ENCODE measurements at regions not wholly inside any gene's neighbourhood (a gene's known extent, or its start where the extent isn't known, plus 50 kb on each side); places are given as distances from the start of the nearest gene placed in this dataset.

DNA sequence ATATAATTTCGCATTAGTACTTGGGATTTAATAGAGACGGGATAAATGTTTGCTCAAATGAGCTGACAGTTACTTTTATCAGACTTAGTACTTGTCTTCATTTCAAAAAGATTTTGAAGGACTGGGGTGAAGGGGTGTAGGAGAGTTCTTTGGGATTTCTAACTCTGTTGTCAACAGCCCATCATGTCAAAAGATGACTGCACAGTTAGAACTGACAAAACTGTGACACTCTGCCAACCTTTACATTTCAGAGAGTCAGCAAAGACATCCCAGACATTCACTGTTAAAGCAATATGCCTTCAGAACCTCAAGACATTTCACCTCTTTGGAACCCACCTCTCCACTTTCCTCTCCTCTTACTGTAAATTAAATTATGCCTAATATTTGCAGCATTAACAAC lies 285.4 kb upstream of the SPHKAP start:
- Histone ChIP-seq H3K4me1 (ENCODE audit: control insufficient read depth, insufficient read depth, low read length) (no peaks in the 10 kb centered on the region), H3K27me3 (ENCODE audit: control insufficient read depth, insufficient read depth, low read length) (no peaks in the 10 kb centered on the region), H3K27ac (ENCODE audit: low read length) (no peak overlapping the region), H3K4me3 (ENCODE audit: low read depth in 2 of 2, low read length in 2 of 2) (no peak overlapping the region), H3K36me3 (ENCODE audit: control insufficient read depth, insufficient read depth, low read length) (no peaks in the 10 kb centered on the region), H3K9me3 (ENCODE audit: control insufficient read depth, insufficient read depth, low read depth, low read length) (no peaks in the 10 kb centered on the region)
- CTCF ChIA-PET, result no interaction called here
- TF ChIP-seq SIN3A (IDR thresholded peaks at IDR 0.05; ENCODE audit: borderline replicate concordance, insufficient read depth, low read depth, low read length) (no peak), POLR2AphosphoS5 (IDR thresholded peaks at IDR 0.05; ENCODE audit: low read depth, low read length) (no peak), TCF7L2 (IDR thresholded peaks at IDR 0.05; ENCODE audit: low read depth, low read length) (no peak)
- TF ChIP-seq, protein P1, sequence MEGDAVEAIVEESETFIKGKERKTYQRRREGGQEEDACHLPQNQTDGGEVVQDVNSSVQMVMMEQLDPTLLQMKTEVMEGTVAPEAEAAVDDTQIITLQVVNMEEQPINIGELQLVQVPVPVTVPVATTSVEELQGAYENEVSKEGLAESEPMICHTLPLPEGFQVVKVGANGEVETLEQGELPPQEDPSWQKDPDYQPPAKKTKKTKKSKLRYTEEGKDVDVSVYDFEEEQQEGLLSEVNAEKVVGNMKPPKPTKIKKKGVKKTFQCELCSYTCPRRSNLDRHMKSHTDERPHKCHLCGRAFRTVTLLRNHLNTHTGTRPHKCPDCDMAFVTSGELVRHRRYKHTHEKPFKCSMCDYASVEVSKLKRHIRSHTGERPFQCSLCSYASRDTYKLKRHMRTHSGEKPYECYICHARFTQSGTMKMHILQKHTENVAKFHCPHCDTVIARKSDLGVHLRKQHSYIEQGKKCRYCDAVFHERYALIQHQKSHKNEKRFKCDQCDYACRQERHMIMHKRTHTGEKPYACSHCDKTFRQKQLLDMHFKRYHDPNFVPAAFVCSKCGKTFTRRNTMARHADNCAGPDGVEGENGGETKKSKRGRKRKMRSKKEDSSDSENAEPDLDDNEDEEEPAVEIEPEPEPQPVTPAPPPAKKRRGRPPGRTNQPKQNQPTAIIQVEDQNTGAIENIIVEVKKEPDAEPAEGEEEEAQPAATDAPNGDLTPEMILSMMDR (IDR thresholded peaks at IDR 0.05), result no peak
- TF ChIP-seq, protein P2, sequence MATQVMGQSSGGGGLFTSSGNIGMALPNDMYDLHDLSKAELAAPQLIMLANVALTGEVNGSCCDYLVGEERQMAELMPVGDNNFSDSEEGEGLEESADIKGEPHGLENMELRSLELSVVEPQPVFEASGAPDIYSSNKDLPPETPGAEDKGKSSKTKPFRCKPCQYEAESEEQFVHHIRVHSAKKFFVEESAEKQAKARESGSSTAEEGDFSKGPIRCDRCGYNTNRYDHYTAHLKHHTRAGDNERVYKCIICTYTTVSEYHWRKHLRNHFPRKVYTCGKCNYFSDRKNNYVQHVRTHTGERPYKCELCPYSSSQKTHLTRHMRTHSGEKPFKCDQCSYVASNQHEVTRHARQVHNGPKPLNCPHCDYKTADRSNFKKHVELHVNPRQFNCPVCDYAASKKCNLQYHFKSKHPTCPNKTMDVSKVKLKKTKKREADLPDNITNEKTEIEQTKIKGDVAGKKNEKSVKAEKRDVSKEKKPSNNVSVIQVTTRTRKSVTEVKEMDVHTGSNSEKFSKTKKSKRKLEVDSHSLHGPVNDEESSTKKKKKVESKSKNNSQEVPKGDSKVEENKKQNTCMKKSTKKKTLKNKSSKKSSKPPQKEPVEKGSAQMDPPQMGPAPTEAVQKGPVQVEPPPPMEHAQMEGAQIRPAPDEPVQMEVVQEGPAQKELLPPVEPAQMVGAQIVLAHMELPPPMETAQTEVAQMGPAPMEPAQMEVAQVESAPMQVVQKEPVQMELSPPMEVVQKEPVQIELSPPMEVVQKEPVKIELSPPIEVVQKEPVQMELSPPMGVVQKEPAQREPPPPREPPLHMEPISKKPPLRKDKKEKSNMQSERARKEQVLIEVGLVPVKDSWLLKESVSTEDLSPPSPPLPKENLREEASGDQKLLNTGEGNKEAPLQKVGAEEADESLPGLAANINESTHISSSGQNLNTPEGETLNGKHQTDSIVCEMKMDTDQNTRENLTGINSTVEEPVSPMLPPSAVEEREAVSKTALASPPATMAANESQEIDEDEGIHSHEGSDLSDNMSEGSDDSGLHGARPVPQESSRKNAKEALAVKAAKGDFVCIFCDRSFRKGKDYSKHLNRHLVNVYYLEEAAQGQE (IDR thresholded peaks at IDR 0.05; ENCODE audit: insufficient read depth in 1 of 2, low read depth in 2 of 2, low read length in 1 of 2), result no peak
- DNase-seq (ENCODE audit: low read depth, low spot score), result no peak
- in situ Hi-C loops (cut with HindIII; ENCODE audit: low pct_unique_long_range_greater_than_20kb, low sequenced_read_pairs), result no loop called here
- no peak for ATAC-seq
- no TSS peak for BruUV-seq (replicated peaks)
- POLR2A ChIA-PET, result no interaction called here
- intact Hi-C loops (cut with micrococcal nuclease; ENCODE audit: unreplicated experiment), result no loop called here

DNA sequence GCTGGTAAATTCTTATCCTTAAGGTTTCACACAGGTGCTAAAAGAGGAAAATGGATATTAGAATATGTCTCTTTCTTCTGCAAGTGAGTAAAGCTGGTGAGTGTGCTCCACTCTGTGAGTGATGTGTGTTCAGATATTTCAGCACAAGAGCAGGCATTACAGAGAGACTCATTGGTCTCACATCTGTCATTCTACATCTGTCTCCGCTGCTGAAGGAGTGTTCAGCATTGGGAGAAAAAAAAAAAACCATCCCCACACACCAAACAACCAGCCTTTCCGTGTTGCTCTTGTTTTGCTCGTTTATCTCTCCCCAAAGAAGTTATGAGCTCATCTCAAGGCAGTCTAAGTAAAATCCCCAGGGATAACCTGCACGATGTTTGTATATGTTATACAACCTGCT lies 283.9 kb upstream of the SPHKAP start:
- TF ChIP-seq, protein P2 (IDR thresholded peaks at IDR 0.05; ENCODE audit: insufficient read depth in 1 of 2, low read depth in 2 of 2, low read length in 1 of 2), result no peak
- no peak for TF ChIP-seq SIN3A (IDR thresholded peaks at IDR 0.05; ENCODE audit: borderline replicate concordance, insufficient read depth, low read depth, low read length)
- no peak for TF ChIP-seq POLR2AphosphoS5 (IDR thresholded peaks at IDR 0.05; ENCODE audit: low read depth, low read length)
- TF ChIP-seq, protein P1 (IDR thresholded peaks at IDR 0.05), result no peak
- TF ChIP-seq TCF7L2 (IDR thresholded peaks at IDR 0.05; ENCODE audit: low read depth, low read length), result no peak
- DNase-seq (ENCODE audit: low read depth, low spot score) (no peak), ATAC-seq (no peak)
- CTCF ChIA-PET, result no interaction called here
- intact Hi-C loops (cut with micrococcal nuclease; ENCODE audit: unreplicated experiment), result no loop called here
- H3K4me3 ChIP-seq (ENCODE audit: low read depth in 2 of 2, low read length in 2 of 2), result no peak overlapping the region
- H3K27ac ChIP-seq (ENCODE audit: low read length), result no peak overlapping the region
- in situ Hi-C loops (cut with HindIII; ENCODE audit: low pct_unique_long_range_greater_than_20kb, low sequenced_read_pairs), result no loop called here
- POLR2A ChIA-PET, result no interaction called here
- no TSS peak for BruUV-seq (replicated peaks)
- no peaks in the 10 kb centered on the region for H3K36me3 ChIP-seq (ENCODE audit: control insufficient read depth, insufficient read depth, low read length)
- H3K9me3 ChIP-seq (ENCODE audit: control insufficient read depth, insufficient read depth, low read depth, low read length), result no peaks in the 10 kb centered on the region
- H3K27me3 ChIP-seq (ENCODE audit: control insufficient read depth, insufficient read depth, low read length), result no peaks in the 10 kb centered on the region
- H3K4me1 ChIP-seq (ENCODE audit: control insufficient read depth, insufficient read depth, low read length), result no peaks in the 10 kb centered on the region

All from Panc1 (cell line).